SK-N-SH (cell line): ENCODE measurements at regions not wholly inside any gene's neighbourhood (a gene's known extent, or its start where the extent isn't known, plus 50 kb on each side); places are given as distances from the start of the nearest gene placed in this dataset.
A peak's percentile ranks its signal among the peaks of the same experiment; 100 is the strongest.

Experiments
- CTCF ChIA-PET: fragments of 300-600, 350-600 bp; formaldehyde crosslinking; extraction: SDS; loops from one replicate; lab custom pipeline; 2021; lab: Yijun Ruan, JAX
- POLR2A ChIA-PET: fragments of 350-600 bp; sonication (Branson Sonifier 250); formaldehyde crosslinking; extraction: SDS; loops from one replicate; lab custom pipeline; 2020; ENCODE audit warnings: antibody characterized with exemption, inconsistent platforms; lab: Yijun Ruan, JAX
- DNase-seq: peaks from one replicate; pipeline ENCODE4 v3.0.0; 2012
- H2AFZ ChIP-seq: fragments of 200-600 bp; sonication (generic); 2 replicates; pipeline ENCODE4 v1.8.1; 2016; ENCODE audit warnings: antibody characterized with exemption, mild to moderate bottlenecking, low read depth
- H3F3A ChIP-seq: fragments of 200-600 bp; sonication (generic); replicated peaks from 2 replicates; pipeline ENCODE3; 2016; ENCODE audit warnings: antibody characterized with exemption, mild to moderate bottlenecking; ENCODE audit not compliant: insufficient read depth
- H3K27ac ChIP-seq, 2 experiments: fragments of 200-500 bp in 1 of 2; fragments of 200-600 bp in 1 of 2; sonication (Bioruptor generic) in 1 of 2; sonication (generic), shearing (Covaris generic) in 1 of 2; 2 replicates each; pipeline versions ENCODE4 v1.5.1 to v1.6.1; 2014 to 2016; ENCODE audit warnings: low read depth in 2 of 2, inconsistent platforms in 1 of 2, low read length in 1 of 2, mild to moderate bottlenecking in 1 of 2, mixed read lengths in 1 of 2
- H3K27me3 ChIP-seq: fragments of 200-600 bp; sonication (generic), shearing (Covaris generic); 2 replicates; pipeline ENCODE4 v1.6.1; 2016; ENCODE audit warnings: mixed run types; ENCODE audit not compliant: insufficient read depth
- H3K36me3 ChIP-seq, 2 experiments: fragments of 200-500 bp in 1 of 2; fragments of 200-600 bp in 1 of 2; sonication (Bioruptor generic) in 1 of 2; sonication (generic) in 1 of 2; replicated peaks in 1 of 2; 2 replicates each; pipeline versions ENCODE3 to v1.5.1; 2014 to 2016; ENCODE audit warnings: low read length in 1 of 2, mild to moderate bottlenecking in 1 of 2; ENCODE audit not compliant: insufficient read depth in 2 of 2, control insufficient read depth in 1 of 2
- H3K4me1 ChIP-seq, 2 experiments: fragments of 200-500 bp in 1 of 2; fragments of 200-600 bp in 1 of 2; sonication (Bioruptor generic) in 1 of 2; sonication (generic), shearing (Covaris generic) in 1 of 2; 2 replicates each; pipeline versions ENCODE4 v1.5.1 to v1.6.1; 2014 to 2016; ENCODE audit warnings: low read depth in 1 of 2, low read length in 1 of 2, mixed run types in 1 of 2; ENCODE audit not compliant: insufficient read depth in 2 of 2, control insufficient read depth in 1 of 2
- H3K4me2 ChIP-seq: fragments of 200-600 bp; sonication (generic), shearing (Covaris generic); 2 replicates; pipeline ENCODE4 v1.6.1; 2017; ENCODE audit warnings: mixed run types
- H3K4me3 ChIP-seq, 2 experiments: fragments of 200-500 bp in 1 of 2; fragments of 200-600 bp in 1 of 2; sonication (Bioruptor generic) in 1 of 2; sonication (generic), shearing (Covaris generic) in 1 of 2; 2 replicates each; pipeline versions ENCODE4 v1.5.1 to v1.8.1; 2014 to 2016; ENCODE audit warnings: low read depth in 2 of 2, inconsistent platforms in 1 of 2, low read length in 1 of 2, mild to moderate bottlenecking in 1 of 2, mixed read lengths in 1 of 2, moderate library complexity in 1 of 2
- H3K79me2 ChIP-seq: fragments of 200-600 bp; sonication (generic); 2 replicates; pipeline ENCODE4 v1.8.1; 2017; ENCODE audit warnings: mild to moderate bottlenecking; ENCODE audit not compliant: insufficient read depth
- H3K9ac ChIP-seq: fragments of 200-600 bp; sonication (generic); 2 replicates; pipeline ENCODE4 v1.6.1; 2017; ENCODE audit warnings: mixed run types
- H3K9me2 ChIP-seq: fragments of 200-600 bp; sonication (generic); 2 replicates; pipeline ENCODE4 v1.6.1; 2017; ENCODE audit warnings: mixed run types
- H3K9me3 ChIP-seq: fragments of 200-600 bp; sonication (generic); 2 replicates; pipeline ENCODE4 v1.6.1; 2017; ENCODE audit warnings: mixed run types, mild to moderate bottlenecking, moderate library complexity
- H4K20me1 ChIP-seq: fragments of 200-600 bp; sonication (generic); 2 replicates; pipeline ENCODE4 v1.6.1; 2017; ENCODE audit warnings: mild to moderate bottlenecking, mixed run types; ENCODE audit not compliant: insufficient read depth
- CTCF ChIP-seq: fragments of 200-600 bp; sonication (generic); IDR thresholded peaks from 2 replicates; pipeline ENCODE4 v1.6.1; 2017; ENCODE audit warnings: antibody characterized with exemption, mild to moderate bottlenecking, moderate library complexity
- EZH2phosphoT487 ChIP-seq: fragments of 200-600 bp; sonication (generic); IDR thresholded peaks from 2 replicates; pipeline ENCODE4 v1.6.1; 2017; ENCODE audit warnings: low read depth, mixed run types, mild to moderate bottlenecking, antibody characterized with exemption, moderate library complexity, borderline replicate concordance
- GABPA ChIP-seq: IDR thresholded peaks from 2 replicates; pipeline ENCODE4 v1.4.0; 2012; ENCODE audit warnings: low read depth, mild to moderate bottlenecking
- MXI1 ChIP-seq: IDR thresholded peaks from 2 replicates; pipeline ENCODE4 v1.6.1; 2012; ENCODE audit warnings: mild to moderate bottlenecking, low read depth, low read length, improper control_type of control experiment
- NRF1 ChIP-seq: IDR thresholded peaks from 2 replicates; pipeline ENCODE4 v1.6.1; 2012; ENCODE audit warnings: low read depth, mild to moderate bottlenecking, low read length
- RXRA ChIP-seq: IDR thresholded peaks from 2 replicates; pipeline ENCODE4 v1.4.0; 2012; ENCODE audit warnings: low read depth, mild to moderate bottlenecking, borderline replicate concordance
- SIN3A ChIP-seq: IDR thresholded peaks from 2 replicates; pipeline ENCODE4 v1.6.1; 2012; ENCODE audit warnings: low read depth, mild to moderate bottlenecking, low read length, moderate library complexity, borderline replicate concordance
- SMC3 ChIP-seq: IDR thresholded peaks from 2 replicates; pipeline ENCODE4 v1.6.1; 2012; ENCODE audit warnings: low read depth, low read length, improper control_type of control experiment
- YY1 ChIP-seq: IDR thresholded peaks from 2 replicates; pipeline ENCODE4 v1.4.0; 2012; ENCODE audit warnings: low read depth, mild to moderate bottlenecking
- ZBTB33 ChIP-seq: IDR thresholded peaks from 2 replicates; pipeline ENCODE4 v1.4.0; 2012; ENCODE audit warnings: low read depth, borderline replicate concordance
- WGBS: methylation state at CpG from one replicate; pipeline ENCODE4 v1.1.6; 2017; ENCODE audit warnings: low lambda C conversion rate; 5-methylcytosine and 5-hydroxymethylcytosine counted together
- TF ChIP-seq, protein P1 (sequence below): IDR thresholded peaks from 2 replicates; pipeline ENCODE4 v1.6.1; 2012; ENCODE audit warnings: mild to moderate bottlenecking, low read depth, low read length, moderate library complexity
- TF ChIP-seq, protein P2 (sequence below): IDR thresholded peaks from 2 replicates; pipeline ENCODE4; 2012
- TF ChIP-seq, protein P3 (sequence below): IDR thresholded peaks from 2 replicates; pipeline ENCODE4 v1.4.0; 2012; ENCODE audit warnings: low read depth, borderline replicate concordance

DNA sequence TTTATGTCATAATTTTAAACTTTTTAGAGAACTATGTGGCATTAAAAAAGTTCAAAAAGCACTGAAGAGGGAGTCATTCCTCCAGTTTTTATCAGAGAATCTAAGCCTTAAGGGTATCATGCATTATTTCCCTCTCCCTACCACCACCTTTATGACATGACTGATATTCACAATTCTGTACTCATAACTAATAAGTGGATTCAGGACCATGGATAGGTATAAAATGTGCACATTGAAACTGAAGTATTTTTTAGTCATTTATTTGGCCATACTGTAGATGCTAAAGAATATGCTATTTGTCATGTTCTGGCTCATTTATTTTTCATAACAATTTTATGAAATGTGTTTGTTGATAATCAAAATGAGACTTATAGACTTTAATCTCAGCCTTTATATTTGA lies 897.5 kb upstream of the AGA start:
- Histone ChIP-seq H3K79me2 (no peaks in the 10 kb centered on the region), H3K9me2 (no peaks in the 10 kb centered on the region), H3K9ac (no peak overlapping the region), H3K4me2 (no peak overlapping the region), H3K27ac (no peak overlapping the region), H2AFZ (no peak overlapping the region), H3K27me3 (no peaks in the 10 kb centered on the region), H3K36me3 (no peaks in the 10 kb centered on the region), H3K9me3 (no peaks in the 10 kb centered on the region), H3K4me1 (no peaks in the 10 kb centered on the region), H4K20me1 (no peaks in the 10 kb centered on the region), H3F3A (no peaks in the 10 kb centered on the region), H3K4me3 (no peak overlapping the region)
- TF ChIP-seq SMC3 = no peak
- TF ChIP-seq, protein P1, sequence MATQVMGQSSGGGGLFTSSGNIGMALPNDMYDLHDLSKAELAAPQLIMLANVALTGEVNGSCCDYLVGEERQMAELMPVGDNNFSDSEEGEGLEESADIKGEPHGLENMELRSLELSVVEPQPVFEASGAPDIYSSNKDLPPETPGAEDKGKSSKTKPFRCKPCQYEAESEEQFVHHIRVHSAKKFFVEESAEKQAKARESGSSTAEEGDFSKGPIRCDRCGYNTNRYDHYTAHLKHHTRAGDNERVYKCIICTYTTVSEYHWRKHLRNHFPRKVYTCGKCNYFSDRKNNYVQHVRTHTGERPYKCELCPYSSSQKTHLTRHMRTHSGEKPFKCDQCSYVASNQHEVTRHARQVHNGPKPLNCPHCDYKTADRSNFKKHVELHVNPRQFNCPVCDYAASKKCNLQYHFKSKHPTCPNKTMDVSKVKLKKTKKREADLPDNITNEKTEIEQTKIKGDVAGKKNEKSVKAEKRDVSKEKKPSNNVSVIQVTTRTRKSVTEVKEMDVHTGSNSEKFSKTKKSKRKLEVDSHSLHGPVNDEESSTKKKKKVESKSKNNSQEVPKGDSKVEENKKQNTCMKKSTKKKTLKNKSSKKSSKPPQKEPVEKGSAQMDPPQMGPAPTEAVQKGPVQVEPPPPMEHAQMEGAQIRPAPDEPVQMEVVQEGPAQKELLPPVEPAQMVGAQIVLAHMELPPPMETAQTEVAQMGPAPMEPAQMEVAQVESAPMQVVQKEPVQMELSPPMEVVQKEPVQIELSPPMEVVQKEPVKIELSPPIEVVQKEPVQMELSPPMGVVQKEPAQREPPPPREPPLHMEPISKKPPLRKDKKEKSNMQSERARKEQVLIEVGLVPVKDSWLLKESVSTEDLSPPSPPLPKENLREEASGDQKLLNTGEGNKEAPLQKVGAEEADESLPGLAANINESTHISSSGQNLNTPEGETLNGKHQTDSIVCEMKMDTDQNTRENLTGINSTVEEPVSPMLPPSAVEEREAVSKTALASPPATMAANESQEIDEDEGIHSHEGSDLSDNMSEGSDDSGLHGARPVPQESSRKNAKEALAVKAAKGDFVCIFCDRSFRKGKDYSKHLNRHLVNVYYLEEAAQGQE = peak; percentile 44; the same call in 1 of the 2 replicates
- no peak for DNase-seq
- POLR2A ChIA-PET = no interaction called here
- CTCF ChIA-PET = no interaction called here

DNA sequence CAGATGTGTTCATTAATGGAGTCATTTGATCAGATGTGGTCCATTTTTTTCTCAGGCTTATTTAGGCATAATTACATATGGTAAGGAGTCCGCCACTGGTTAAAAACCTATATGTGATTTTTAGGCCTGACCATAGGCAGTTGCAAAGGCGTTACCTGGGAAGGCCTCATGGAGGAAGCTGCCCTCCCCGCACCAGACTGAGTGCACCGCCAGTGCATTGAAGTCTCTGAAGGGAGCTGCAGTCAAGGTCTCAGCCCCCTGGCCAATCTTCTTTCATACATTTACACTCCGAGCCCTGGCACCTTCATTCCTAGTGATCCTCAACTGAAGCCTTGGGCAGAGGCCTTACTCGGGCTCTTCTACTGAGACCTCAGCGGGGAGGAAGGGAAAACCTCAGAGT lies 898.2 kb upstream of the AGA start:
- H3K9ac ChIP-seq = no peak overlapping the region
- H3K4me1 ChIP-seq = no peaks in the 10 kb centered on the region
- no peak overlapping the region for H2AFZ ChIP-seq
- no peak overlapping the region for H3K4me2 ChIP-seq
- H3K79me2 ChIP-seq = no peaks in the 10 kb centered on the region
- H4K20me1 ChIP-seq = no peaks in the 10 kb centered on the region
- H3K36me3 ChIP-seq = no peaks in the 10 kb centered on the region
- H3K4me3 ChIP-seq = no peak overlapping the region
- no peaks in the 10 kb centered on the region for H3K27me3 ChIP-seq
- WGBS = 7% methylated on average over 7 of the region's 7 CpGs
- POLR2A ChIA-PET = no interaction called here
- CTCF ChIA-PET = no interaction called here
- no peaks in the 10 kb centered on the region for H3F3A ChIP-seq
- no peak for TF ChIP-seq SIN3A
- TF ChIP-seq GABPA = no peak
- TF ChIP-seq, protein P2, sequence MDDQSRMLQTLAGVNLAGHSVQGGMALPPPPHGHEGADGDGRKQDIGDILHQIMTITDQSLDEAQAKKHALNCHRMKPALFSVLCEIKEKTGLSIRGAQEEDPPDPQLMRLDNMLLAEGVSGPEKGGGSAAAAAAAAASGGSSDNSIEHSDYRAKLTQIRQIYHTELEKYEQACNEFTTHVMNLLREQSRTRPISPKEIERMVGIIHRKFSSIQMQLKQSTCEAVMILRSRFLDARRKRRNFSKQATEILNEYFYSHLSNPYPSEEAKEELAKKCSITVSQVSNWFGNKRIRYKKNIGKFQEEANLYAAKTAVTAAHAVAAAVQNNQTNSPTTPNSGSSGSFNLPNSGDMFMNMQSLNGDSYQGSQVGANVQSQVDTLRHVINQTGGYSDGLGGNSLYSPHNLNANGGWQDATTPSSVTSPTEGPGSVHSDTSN = no peak
- no peak for TF ChIP-seq YY1
- no peak for TF ChIP-seq CTCF
- no peak for TF ChIP-seq RXRA
- TF ChIP-seq, protein P3, sequence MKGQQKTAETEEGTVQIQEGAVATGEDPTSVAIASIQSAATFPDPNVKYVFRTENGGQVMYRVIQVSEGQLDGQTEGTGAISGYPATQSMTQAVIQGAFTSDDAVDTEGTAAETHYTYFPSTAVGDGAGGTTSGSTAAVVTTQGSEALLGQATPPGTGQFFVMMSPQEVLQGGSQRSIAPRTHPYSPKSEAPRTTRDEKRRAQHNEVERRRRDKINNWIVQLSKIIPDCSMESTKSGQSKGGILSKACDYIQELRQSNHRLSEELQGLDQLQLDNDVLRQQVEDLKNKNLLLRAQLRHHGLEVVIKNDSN = no peak
- no peak for TF ChIP-seq EZH2phosphoT487
- TF ChIP-seq ZBTB33 = no peak
- TF ChIP-seq MXI1 = no peak
- TF ChIP-seq NRF1 = no peak
- H3K27ac ChIP-seq = no peak overlapping the region
- no peak for DNase-seq
- H3K9me3 ChIP-seq = no peaks in the 10 kb centered on the region
- H3K9me2 ChIP-seq = no peaks in the 10 kb centered on the region
